ENCODE measurements at regions not wholly inside any gene's neighbourhood (a gene's known extent, or its start where the extent isn't known, plus 50 kb on each side); places are given as distances from the start of the nearest gene placed in this dataset.
A peak's percentile ranks its signal among the peaks of the same experiment; 100 is the strongest.
"Not testable (repeated sequence)": the region's sequence is repeated elsewhere in the genome, so short reads cannot be mapped to it uniquely, and the experiment has no call there.

DNA sequence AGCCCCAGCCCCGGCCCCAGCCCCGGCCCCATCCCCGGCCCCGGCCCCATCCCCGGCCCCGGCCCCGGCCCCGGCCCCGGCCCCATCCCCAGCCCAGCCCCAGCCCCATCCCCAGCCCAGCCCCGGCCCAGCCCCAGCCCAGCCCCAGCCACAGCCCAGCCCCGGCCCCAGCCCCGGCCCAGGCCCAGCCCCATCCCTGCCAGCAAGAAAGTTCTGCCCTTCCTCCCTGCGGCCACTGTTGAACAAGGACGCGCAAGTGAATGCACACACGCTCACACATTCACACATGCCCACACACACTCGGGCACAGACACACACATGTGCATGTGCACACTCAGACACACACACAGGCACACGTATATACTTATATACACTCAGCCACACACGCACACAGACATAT is 287.0 kb downstream of the NDUFA10 start:
- no peak for DNase-seq

DNA sequence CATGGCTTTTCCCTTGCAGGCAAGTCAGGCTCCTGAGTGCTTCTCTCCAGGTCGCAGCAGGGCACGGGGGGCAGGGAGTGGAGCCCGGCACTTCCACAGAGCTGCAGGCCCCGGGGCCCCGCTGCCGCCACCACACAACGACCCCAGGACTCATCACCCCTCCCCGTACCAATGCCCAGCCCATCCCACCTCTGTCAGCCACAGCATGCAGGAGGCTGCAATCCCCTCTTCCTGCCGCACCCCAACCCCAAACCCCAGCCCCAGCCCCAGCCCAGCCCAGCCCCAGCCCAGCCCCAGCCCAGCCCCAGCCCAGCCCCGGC is 288.0 kb downstream of the NDUFA10 start:
- no peak for DNase-seq

DNA sequence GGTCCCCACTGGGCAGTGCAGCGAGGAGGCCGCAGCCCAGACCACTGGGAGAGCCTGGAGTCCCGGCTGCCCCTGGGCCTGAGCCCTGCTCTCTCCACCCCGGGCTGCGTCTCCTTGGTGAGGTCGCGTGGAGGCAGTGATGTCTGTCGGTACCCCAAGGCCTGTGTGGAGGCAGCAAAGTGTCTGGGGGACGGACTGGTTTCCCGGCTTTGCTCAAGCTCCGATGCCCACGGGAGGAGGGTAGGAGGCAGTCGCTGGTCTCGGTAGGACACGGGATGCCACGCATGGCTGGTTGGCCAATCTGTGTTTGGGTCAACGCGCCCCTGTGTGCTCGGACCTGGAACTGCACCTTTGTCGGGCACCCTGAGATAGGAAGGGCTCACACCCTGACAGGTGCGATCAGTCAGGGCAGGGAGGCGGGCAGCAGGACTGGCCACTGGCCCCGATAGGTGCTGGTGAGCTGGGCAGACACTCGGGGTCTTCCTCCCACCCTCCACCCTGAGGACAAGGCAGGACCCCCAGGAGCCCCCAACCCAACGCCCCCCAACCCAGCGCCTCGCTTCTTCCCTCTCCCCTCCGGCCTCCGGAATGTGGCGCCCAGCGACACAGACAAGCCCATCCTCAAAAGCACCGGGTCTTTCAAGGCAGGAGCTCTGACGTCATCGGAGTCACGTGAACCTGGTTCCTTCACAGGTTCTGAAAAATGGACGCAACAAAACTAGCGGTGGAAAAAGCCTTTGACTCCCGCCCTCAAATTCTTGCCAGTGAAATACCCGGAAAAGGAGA is 288.6 kb downstream of the NDUFA10 start:
- no peak for DNase-seq

DNA sequence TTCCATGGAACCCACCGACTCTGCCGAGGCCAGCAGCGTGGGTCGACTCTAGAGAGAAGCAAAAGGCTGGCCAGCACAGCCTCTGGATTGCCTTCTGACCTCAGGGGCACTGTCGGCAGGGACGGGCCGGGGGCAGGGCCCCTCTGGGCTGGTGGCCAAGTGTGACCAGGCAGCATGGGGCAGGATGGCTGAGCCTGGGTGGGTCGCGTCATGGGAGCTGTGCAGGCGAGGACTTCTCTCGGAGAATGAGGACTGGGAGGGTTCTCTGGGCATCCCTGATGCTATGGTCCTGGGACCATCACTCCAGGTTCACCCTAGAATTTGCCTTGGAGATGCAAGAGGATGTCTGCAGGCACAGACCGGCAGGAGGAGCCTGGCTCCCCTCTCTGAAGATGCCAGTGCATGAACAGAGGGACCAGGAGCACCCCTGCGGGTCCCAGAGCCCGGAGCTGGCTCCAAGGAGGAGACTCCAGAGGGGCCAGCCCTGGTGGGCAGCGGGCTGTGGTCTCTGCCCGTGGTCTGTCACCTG is 289.2 kb downstream of the NDUFA10 start:
- no peak for DNase-seq

DNA sequence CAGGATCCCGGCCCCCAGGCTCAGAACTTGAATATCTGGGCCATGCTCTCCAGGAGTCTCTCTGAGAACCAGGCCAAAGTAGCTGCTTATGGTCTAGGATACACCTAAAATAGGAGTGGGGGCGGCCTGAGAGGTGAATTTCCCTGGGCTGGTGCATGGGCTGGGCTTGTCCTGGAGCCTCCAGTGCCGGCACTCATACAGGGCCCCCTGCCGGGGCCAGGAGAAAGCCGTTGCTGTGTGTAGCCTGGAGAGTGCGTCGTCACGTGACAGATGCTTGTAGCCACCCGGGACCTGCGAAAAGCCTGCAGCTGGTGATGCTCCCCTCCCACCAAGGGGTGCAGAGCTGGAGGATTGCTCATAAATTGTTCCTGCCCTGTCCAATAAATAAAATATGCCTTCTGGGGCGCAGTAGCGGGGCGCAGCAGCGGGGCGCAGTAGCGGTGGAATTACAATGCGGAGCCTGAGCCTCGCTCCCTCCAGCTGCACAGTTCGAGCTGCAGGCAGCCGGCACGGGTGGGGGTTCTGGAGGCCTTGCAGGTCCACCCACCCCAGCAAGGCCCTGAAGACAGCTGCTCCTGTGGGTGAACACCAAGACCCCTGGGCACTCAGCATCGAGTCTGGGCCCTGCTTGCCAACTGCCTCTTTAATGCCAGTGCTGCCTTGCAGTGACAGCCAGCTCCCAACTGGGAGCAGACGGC is 289.9 kb downstream of the NDUFA10 start:
- DNase-seq, result peak in 5 of 14 donors; percentile 31 to 69 (median 48)

DNA sequence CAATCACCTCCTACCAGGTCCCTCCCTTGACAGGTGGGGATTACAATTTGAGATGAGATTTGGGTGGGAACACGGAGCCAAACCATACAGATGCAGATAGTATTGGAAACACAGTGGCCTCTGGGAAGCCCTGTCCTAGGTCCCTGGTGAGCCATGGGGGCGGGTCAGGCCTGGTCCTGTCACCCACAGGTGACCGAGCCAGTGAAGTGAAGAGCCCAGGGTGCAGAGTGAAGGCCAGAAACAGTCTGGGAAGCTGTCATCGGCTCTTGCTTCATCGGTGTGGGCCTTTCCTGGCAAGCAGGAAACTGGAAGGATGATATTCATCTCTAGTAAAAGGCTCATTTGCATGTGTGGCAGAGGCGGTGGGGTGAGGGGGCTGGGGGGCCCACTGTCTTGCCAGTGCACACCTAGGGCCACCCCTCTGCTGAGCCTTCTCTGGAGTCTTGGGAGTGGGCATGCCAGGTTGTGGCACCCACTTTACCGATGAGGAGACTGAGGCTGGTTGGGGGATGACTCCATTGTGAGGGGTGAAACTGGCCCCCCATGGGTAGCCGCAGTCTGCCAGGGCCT is 290.6 kb downstream of the NDUFA10 start:
- no peak for DNase-seq

DNA sequence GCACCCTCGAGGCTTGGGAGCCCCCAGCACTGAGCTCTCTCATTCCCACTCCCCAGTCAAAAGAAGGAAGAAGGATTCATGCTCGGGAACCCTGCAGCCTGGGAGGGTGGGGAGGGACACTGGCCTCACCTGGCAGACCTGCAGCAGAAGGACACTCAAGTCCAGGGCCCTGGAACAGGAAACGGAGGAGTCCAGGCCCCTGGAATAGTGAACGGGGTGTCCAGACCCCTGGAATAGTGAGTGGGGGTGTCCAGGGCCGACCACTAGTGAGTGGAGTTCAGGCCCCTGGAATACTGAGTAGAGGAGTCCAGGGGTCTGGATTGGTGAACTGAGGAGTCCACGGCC is 292.5 kb downstream of the NDUFA10 start:
- no peak for DNase-seq

DNA sequence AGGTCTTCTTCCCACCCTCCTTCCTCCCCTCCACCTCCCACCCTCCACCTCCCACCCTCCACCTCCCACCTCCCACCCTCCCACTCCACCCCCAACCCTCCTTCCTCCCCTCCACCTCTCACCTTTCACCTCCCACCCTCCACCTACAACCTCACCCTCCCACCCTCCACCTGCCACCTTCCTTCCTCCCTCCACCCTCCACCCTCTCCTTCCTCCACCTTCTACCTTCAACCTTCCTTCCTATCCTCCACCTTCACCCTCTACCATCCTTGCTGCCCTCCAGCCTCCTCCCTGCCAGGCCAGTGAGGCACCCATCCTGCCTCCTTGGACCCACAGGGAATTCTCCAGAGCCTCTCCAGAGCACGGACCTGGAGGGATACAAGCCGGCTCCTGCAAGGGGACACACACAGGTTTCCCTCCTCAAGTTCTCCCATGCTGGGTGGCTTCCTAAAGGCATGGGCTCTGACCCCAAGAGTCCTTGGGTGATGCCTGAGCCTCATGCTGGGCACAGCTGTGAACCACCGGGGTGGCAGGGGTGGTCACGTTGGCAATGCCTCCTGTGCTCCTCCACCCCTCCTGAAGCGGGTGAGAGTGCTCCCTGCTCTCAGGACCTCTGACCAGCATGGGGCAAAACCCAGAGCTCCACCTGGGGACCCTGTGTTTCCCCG is 293.0 kb downstream of the NDUFA10 start:
- no peak for DNase-seq

DNA sequence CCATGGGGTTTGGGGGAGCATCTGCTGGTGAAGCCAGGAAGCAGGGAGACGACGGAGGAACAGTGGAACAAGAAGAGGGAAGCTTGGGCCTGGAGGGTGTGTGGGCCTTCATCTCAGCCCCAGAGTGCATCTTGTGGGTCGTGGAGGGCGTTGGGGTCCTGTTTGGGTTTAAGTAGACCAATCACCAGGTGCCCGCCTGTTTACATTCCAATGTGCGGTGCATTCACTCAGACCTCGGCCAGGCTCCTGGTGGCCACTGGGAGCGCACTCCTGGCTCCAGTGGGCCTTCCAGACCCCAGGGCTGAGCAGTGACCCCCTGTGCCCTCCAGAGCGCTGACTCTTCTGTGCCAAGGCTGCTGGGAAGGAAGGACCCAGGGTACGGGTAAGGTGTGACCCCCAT is 293.7 kb downstream of the NDUFA10 start:
- no peak for DNase-seq

DNA sequence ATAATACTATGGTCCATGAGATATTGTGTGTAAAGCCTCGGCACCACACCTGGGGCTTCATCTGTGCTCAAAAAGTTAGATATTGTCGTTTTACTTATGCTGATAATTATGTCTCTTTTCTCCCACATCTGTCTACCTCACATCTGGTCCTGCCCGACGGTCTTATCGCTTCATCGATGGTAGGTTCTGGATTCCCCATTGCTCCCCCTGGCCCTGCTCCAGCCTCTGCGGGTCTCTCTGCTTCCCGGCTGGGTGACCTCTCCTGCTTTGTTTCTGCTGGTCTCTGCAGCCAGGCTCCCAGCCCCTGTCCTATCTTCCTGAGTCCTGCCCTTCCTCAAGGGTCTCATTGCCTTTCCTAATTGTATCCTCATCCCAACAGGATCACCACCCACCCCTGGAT is 294.2 kb downstream of the NDUFA10 start:
- no peak for DNase-seq

DNA sequence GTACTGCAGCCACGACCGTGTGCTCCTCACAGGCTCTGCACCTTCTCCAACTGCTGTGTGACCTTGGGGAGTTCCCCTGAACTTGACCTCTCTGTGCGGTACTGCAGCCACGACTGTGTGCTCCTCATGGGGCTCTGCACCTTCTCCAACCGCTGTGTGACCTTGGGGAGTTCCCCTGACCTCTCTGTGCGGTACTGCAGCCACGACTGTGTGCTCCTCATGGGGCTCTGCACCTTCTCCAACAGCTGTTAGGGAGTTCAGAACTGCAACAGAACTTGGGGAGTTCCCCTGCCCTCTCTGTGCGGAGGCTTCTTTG is 294.6 kb downstream of the NDUFA10 start:
- not testable (repeated sequence) for DNase-seq

DNA sequence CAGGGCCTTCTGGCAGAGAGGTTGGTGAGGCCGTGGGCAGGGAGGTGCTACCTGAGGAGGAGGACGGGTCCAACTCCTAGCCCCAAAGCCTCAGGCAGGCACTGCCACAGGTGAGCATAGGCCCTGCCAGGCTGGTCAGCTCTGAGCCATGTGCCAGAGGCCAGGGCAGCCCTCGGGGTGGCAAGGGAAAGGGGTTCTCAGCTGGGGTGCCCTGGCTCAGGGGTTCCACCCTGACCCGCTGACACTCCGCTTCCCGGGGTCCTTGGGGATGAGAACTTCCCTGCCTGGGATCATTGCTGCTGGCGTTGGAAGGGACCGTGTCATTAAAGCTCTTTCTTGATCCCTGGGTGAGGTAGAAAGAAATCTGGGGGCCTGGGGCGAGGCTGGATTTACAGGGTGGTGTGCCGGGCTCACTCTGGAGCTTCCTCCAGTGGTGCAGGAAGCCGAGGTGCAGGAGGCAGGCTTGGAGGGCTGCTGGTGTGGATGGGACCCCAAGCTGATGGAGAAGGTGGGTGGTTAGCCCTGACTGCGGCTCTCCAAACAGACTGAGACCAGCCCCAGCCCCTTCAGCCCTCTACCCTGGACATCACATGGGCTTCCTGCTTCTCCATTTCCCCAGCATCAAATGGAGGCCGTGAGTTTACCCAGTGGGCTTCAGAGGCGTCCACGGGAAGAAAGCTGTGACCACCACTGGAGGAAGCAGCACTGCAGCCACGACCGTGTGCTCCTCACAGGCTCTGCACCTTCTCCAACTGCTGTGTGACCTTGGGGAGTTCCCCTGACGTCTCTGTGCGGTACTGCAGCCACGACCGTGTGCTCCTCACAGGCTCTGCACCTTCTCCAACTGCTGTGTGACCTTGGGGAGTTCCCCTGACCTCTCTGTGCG is 295.2 kb downstream of the NDUFA10 start:
- no peak for DNase-seq

DNA sequence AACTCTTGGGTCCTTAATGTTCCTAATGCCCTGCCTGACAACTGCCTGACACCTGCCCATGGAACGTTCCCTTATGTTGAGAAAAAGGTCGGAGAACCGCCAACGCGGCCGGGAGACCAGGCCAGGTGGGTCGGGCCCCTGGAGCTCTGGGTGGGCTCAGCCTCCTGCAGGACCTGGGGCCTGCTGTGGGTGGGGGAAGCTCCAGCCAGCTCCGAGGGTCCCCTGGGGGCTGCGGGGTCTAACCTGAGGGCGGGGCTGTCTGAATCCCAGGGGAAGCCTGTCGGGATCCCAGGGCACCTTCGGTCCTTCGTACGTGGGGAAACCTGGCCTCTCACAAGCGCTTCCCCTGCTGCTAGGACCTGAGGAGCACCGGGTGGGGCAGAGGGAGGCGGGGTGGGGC is 296.0 kb downstream of the NDUFA10 start:
- DNase-seq, result no peak

DNA sequence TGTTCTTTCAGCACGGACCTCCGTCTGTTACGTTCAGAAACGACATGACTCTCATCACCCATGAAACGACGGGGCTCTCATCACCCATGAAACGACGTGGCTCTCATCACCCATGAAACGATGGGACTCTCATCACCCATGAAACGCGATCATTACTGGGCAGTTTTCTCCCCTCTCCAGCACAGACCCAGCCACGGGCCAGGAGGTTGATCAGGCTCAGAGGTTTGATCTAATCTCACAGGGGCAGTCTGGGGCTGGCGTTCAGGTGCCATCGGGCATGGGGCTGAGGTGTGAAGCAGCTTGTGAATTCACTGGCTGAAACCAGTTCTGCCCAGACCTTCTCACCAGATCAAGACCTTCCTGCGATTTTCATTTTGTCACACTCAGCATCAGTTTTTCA is 296.4 kb downstream of the NDUFA10 start:
- DNase-seq, result no peak

DNA sequence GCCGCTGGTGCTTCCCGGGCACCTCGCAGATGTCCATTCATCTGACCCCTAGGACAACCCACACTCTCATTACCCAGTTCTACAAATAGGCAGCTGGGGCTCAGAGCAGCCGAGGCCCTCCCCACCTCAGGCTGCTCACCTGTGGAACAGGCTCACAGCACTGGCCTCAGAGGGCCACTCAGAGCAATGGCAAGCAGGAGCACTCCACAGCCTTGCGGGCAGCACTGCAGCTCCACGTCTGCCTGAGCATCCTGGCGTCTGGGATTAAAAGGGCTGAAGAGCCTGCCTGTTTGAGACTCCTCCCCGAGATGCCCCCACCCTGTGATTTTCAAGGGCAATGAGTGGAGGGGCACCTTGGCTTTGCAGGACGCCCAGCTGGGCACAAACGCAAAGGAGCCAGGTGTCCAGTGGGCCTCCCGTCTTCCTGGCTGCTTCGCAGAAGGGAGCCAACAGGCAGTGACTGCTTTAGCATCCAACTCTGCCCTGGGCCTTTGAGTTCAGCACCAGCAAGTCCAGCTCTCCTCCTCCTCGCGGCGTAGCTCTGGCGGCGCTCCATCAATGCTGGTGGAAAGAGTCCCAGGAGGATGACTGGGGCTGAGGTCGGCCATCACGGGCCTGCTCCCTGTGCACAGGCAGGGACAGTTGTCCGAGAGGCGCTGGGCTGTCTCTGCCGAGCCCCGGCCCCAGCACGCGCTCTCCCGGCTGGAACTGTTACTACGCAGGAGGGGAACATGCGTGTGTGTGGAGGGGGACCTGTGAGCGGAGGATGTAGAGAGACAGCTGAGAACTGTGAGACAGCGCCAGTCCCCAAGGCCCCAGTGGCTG is 297.2 kb downstream of the NDUFA10 start:
- peak in 12 of 14 donors; percentile 14 to 72 (median 42) for DNase-seq

DNA sequence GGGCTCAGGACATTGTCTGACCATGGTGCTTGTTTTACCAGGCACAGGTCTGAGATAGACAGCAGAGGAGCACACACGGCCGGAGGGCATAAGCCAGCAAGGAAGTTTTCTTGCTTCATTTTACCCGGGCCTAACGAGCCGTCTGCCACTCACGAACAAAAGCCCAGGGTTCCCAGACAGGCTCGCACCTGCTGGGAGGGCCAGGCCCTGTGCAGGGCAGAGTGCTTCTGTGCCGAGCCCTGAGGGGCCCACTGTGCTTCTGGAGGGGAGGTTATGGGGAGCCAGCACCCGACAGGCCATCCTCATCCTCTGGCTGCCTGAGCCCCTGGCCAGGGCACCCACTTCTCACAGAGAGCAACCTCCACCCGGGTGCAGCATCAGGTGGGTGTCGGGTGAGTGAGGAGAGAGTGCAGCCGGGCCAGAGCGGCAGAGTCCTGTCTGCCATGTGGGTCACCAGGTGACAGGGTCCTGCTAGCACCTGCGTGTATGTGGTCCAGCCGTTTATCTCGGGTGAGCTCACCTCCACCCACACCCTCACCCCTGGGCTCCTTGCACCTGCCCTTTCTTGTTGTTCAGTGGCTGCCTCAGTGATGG is 297.9 kb downstream of the NDUFA10 start:
- no peak for DNase-seq

DNA sequence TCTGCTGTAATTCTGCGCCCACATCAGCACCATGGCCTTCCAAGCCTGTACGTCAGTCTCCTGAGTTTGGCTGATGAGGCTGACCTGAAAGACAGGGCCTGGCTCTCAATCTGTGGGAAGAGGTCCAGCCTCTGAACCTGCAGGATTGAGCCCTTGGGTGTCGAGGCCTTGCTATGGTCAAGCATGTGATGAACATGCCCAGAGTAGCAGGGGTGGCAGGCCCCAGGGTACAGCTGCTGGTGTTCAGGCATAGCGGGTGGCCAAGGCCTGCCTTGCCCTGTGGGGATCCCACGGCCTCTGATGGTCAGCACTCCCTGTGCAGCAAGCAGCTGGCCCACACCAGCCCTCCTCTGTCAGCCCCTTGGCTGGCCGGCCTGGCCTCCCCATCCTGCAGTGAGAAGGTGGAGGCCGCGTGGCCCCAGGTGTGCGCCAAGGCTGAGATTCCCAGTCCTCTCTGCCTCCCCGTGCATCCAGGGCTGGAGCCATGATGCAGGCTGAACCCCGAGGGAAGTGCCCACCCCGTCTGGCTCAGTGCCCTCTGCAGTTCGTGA is 298.4 kb downstream of the NDUFA10 start:
- DNase-seq, result no peak

DNA sequence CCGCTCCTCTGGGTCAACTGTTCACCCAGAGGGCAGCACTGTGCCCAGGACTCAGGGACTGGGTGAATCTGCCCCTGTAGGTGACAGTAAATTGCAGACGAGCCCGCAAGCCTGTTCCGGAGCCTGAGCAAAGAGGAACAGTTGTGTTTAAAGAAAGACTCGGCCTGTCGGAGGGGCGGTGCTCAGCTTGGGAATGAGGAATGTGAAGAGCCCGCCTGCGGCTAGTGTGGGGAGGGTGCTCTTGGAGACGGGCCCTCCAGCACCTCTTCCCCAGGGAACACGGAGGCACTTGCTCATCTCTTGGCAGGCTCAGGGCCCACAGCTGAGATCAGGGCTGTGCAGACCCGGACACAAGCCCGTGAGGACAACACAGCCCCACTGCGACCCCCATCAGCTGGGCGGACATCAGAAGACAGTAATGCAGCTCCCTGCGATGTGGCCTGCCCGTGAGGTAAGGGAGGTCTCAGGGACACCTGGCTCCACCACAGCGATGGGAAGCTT is 299.0 kb downstream of the NDUFA10 start:
- no peak for DNase-seq

DNA sequence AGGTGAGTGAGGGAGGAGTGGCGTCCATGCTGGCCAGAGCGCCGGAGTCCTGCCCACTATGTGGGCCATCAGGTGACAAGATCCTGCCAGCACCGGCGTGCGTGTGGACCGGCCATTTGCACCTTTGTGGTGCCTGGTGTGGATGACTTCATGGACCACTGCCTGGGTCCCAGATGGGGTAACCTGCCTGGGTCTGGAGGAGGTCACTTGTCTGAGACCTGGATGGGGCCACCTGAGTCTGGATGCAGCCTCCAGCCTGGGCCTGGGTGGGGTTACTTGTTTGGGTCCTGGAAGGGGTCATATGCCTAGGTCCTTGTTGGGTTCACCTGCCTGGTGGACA is 299.6 kb downstream of the NDUFA10 start:
- DNase-seq, result no peak

DNA sequence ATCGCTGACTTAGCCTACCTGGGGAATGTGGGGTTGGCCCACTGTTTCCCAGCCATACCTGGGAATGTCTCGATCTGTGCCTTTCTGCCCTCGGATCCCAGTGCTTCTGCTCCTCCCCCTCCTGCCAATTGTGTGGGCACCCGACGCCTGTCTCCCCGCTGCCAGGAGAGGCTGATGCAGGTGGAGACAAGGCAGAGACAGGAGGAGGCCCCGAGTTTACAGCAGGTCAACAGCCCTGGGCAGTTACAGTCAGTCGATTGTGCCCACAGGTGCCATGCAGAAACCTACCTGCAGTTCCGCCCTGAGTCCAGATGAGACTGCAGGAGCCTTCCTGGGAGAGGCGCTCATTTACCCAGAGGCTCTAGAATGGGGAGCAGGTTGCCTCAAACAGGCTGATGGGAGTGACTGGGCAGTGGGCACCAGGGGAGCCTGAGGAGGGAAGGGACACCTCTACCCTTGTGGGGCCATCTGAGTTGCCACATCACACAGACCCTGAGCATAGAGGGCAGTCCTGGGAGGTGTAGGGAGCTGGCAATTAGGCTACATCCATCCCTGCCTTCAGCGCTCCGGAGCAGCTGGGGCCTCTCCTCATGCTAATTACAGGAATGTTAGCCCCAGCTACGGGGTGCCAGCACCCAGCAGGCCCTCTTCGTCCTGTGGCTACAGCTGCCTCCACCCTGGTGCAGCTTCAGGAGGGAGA is 300.1 kb downstream of the NDUFA10 start:
- DNase-seq, result peak in 1 of 14 donors; percentile 28
